ENCODE measurements at regions not wholly inside any gene's neighbourhood (a gene's known extent, or its start where the extent isn't known, plus 50 kb on each side); places are given as distances from the start of the nearest gene placed in this dataset.

GRCh38 chr11:134537296-134537695, 125.3 kb upstream of the B3GAT1 start:
- DNase-seq: no peak

- no peak for DNase-seq
These were observed 124.6 kb upstream of the B3GAT1 start for GRCh38 chr11:134536677-134537076.

GRCh38 chr11:134536219-134536618, 124.2 kb upstream of the B3GAT1 start:
- DNase-seq: no peak

GRCh38 chr11:134535029-134536025, 123.3 kb upstream of the B3GAT1 start:
- no peak for DNase-seq

GRCh38 chr11:134533511-134533910, 121.5 kb upstream of the B3GAT1 start:
- no peak for DNase-seq

- DNase-seq: no peak
These were observed 120.9 kb upstream of the B3GAT1 start for GRCh38 chr11:134532921-134533421.

GRCh38 chr11:134532131-134532920, 120.3 kb upstream of the B3GAT1 start:
- DNase-seq: peak; percentile 69

- no peak for DNase-seq
These were observed 119.5 kb upstream of the B3GAT1 start for GRCh38 chr11:134531327-134532130.

- DNase-seq: no peak
These were observed 118.7 kb upstream of the B3GAT1 start for GRCh38 chr11:134530636-134531326.

- no peak for DNase-seq
These were observed 117.4 kb upstream of the B3GAT1 start for GRCh38 chr11:134529212-134530096.

- DNase-seq: no peak
These were observed 116.4 kb upstream of the B3GAT1 start for GRCh38 chr11:134528453-134528852.

- DNase-seq: no peak
These were observed 115.6 kb upstream of the B3GAT1 start for GRCh38 chr11:134527382-134528243.

GRCh38 chr11:134524896-134525845, 113.1 kb upstream of the B3GAT1 start:
- no peak for DNase-seq

GRCh38 chr11:134524201-134524600, 112.2 kb upstream of the B3GAT1 start:
- DNase-seq: no peak

GRCh38 chr11:134522782-134523570, 110.9 kb upstream of the B3GAT1 start:
- DNase-seq: no peak

GRCh38 chr11:134521452-134522289, 109.6 kb upstream of the B3GAT1 start:
- DNase-seq: no peak

GRCh38 chr11:134521001-134521400, 109.0 kb upstream of the B3GAT1 start:
- peak; percentile 17 for DNase-seq

Data from NCI-H524 treated with DMSO at 0.1 percent for 48 hours (cell line).